ENCODE measurements at regions not wholly inside any gene's neighbourhood (a gene's known extent, or its start where the extent isn't known, plus 50 kb on each side); places are given as distances from the start of the nearest gene placed in this dataset.

DNA sequence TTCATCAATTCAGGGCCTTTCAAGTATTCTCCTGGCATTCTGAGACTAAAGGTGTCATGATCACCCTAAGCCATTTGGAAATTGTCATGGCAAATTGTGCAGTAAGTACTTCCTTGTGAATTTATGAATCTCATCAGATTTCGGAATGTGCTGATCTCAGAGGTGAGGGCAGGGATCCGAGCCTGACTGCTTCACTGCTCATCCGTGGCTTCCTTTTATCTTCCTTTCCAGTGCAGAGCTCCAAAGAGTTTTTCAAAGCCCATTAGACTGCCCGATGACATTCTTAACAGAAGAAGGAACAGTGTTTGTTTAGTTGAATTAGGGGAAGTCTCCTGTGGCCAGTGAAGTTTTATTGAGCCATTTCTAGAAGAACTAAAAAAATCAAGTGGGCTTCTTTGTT, 182.8 kb upstream of the GDNF start:
- no peak overlapping the region for H3K9ac ChIP-seq (ENCODE audit: insufficient read depth, low read length)
- no peak overlapping the region for H3K4me2 ChIP-seq (ENCODE audit: extremely low read depth, insufficient read depth, low read length)
- H3K9me3 ChIP-seq (ENCODE audit: control insufficient read depth, insufficient read depth, low read depth, low read length), result no peaks in the 10 kb centered on the region
- peaks cover 3% of the 10 kb centered on the region for H3K27me3 ChIP-seq (ENCODE audit: control insufficient read depth, insufficient read depth, low read length)
- no peaks in the 10 kb centered on the region for H4K20me1 ChIP-seq (ENCODE audit: control insufficient read depth, extremely low read depth, insufficient read depth, low read length)
- TF ChIP-seq, protein P1, sequence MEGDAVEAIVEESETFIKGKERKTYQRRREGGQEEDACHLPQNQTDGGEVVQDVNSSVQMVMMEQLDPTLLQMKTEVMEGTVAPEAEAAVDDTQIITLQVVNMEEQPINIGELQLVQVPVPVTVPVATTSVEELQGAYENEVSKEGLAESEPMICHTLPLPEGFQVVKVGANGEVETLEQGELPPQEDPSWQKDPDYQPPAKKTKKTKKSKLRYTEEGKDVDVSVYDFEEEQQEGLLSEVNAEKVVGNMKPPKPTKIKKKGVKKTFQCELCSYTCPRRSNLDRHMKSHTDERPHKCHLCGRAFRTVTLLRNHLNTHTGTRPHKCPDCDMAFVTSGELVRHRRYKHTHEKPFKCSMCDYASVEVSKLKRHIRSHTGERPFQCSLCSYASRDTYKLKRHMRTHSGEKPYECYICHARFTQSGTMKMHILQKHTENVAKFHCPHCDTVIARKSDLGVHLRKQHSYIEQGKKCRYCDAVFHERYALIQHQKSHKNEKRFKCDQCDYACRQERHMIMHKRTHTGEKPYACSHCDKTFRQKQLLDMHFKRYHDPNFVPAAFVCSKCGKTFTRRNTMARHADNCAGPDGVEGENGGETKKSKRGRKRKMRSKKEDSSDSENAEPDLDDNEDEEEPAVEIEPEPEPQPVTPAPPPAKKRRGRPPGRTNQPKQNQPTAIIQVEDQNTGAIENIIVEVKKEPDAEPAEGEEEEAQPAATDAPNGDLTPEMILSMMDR (conservative IDR thresholded peaks at IDR 0.05 in 1 of 2, IDR thresholded peaks at IDR 0.05 in 1 of 2; ENCODE audit: low read depth in 1 of 2, low read length in 2 of 2), result no peak
- no peak for TF ChIP-seq EZH2 (IDR thresholded peaks at IDR 0.05; ENCODE audit: low read length, missing control alignments)
- no peaks in the 10 kb centered on the region for H3K79me2 ChIP-seq (ENCODE audit: control insufficient read depth, insufficient read depth, low read length)
- no peaks in the 10 kb centered on the region for H3K36me3 ChIP-seq (ENCODE audit: control insufficient read depth, insufficient read depth, low read length)
- DNase-seq (ENCODE audit: low read depth in 2 of 2), result no peak
- H3K4me1 ChIP-seq (ENCODE audit: control insufficient read depth, extremely low read depth, insufficient read depth, low read length), result no peaks in the 10 kb centered on the region
- H3K27ac ChIP-seq (ENCODE audit: insufficient read depth, low read length), result no peak overlapping the region
- H2AFZ ChIP-seq (ENCODE audit: low read length), result no peak overlapping the region
- H3K4me3 ChIP-seq (replicated peaks in 1 of 4; ENCODE audit: control extremely low read depth in 1 of 4, insufficient read depth in 1 of 4, low read depth in 3 of 4, low read length in 4 of 4), result no peak overlapping the region

GRCh38 chr5:38018016-38018415, 178.2 kb upstream of the GDNF start:
- Histone ChIP-seq H3K4me1 (ENCODE audit: control insufficient read depth, extremely low read depth, insufficient read depth, low read length) (no peaks in the 10 kb centered on the region), H3K79me2 (ENCODE audit: control insufficient read depth, insufficient read depth, low read length) (no peaks in the 10 kb centered on the region), H3K4me3 (replicated peaks in 1 of 4; ENCODE audit: control extremely low read depth in 1 of 4, insufficient read depth in 1 of 4, low read depth in 3 of 4, low read length in 4 of 4) (no peak overlapping the region), H4K20me1 (ENCODE audit: control insufficient read depth, extremely low read depth, insufficient read depth, low read length) (no peaks in the 10 kb centered on the region), H3K27ac (ENCODE audit: insufficient read depth, low read length) (no peak overlapping the region), H3K9ac (ENCODE audit: insufficient read depth, low read length) (no peak overlapping the region), H3K9me3 (ENCODE audit: control insufficient read depth, insufficient read depth, low read depth, low read length) (no peaks in the 10 kb centered on the region), H3K27me3 (ENCODE audit: control insufficient read depth, insufficient read depth, low read length) (peaks cover 3% of the 10 kb centered on the region), H2AFZ (ENCODE audit: low read length) (no peak overlapping the region), H3K36me3 (ENCODE audit: control insufficient read depth, insufficient read depth, low read length) (no peaks in the 10 kb centered on the region), H3K4me2 (ENCODE audit: extremely low read depth, insufficient read depth, low read length) (no peak overlapping the region)
- TF ChIP-seq, protein P1 (conservative IDR thresholded peaks at IDR 0.05 in 1 of 2, IDR thresholded peaks at IDR 0.05 in 1 of 2; ENCODE audit: low read depth in 1 of 2, low read length in 2 of 2), result no peak
- no peak for TF ChIP-seq EZH2 (IDR thresholded peaks at IDR 0.05; ENCODE audit: low read length, missing control alignments)
- no peak for DNase-seq (ENCODE audit: low read depth in 2 of 2)

GRCh38 chr5:38013107-38013506, 173.3 kb upstream of the GDNF start:
- H4K20me1 ChIP-seq (ENCODE audit: control insufficient read depth, extremely low read depth, insufficient read depth, low read length), result no peaks in the 10 kb centered on the region
- DNase-seq (ENCODE audit: low read depth in 2 of 2), result no peak
- no peaks in the 10 kb centered on the region for H3K4me1 ChIP-seq (ENCODE audit: control insufficient read depth, extremely low read depth, insufficient read depth, low read length)
- H3K9ac ChIP-seq (ENCODE audit: insufficient read depth, low read length), result no peak overlapping the region
- H2AFZ ChIP-seq (ENCODE audit: low read length), result no peak overlapping the region
- H3K4me3 ChIP-seq (replicated peaks in 1 of 4; ENCODE audit: control extremely low read depth in 1 of 4, insufficient read depth in 1 of 4, low read depth in 3 of 4, low read length in 4 of 4), result no peak overlapping the region
- no peaks in the 10 kb centered on the region for H3K79me2 ChIP-seq (ENCODE audit: control insufficient read depth, insufficient read depth, low read length)
- TF ChIP-seq, protein P1 (conservative IDR thresholded peaks at IDR 0.05 in 1 of 2, IDR thresholded peaks at IDR 0.05 in 1 of 2; ENCODE audit: low read depth in 1 of 2, low read length in 2 of 2), result no peak
- no peak for TF ChIP-seq EZH2 (IDR thresholded peaks at IDR 0.05; ENCODE audit: low read length, missing control alignments)
- peaks cover 2% of the 10 kb centered on the region for H3K27me3 ChIP-seq (ENCODE audit: control insufficient read depth, insufficient read depth, low read length)
- no peaks in the 10 kb centered on the region for H3K9me3 ChIP-seq (ENCODE audit: control insufficient read depth, insufficient read depth, low read depth, low read length)
- no peak overlapping the region for H3K27ac ChIP-seq (ENCODE audit: insufficient read depth, low read length)
- H3K4me2 ChIP-seq (ENCODE audit: extremely low read depth, insufficient read depth, low read length), result no peak overlapping the region
- no peaks in the 10 kb centered on the region for H3K36me3 ChIP-seq (ENCODE audit: control insufficient read depth, insufficient read depth, low read length)
